ENCODE measurements at regions not wholly inside any gene's neighbourhood (a gene's known extent, or its start where the extent isn't known, plus 50 kb on each side); places are given as distances from the start of the nearest gene placed in this dataset.

DNA sequence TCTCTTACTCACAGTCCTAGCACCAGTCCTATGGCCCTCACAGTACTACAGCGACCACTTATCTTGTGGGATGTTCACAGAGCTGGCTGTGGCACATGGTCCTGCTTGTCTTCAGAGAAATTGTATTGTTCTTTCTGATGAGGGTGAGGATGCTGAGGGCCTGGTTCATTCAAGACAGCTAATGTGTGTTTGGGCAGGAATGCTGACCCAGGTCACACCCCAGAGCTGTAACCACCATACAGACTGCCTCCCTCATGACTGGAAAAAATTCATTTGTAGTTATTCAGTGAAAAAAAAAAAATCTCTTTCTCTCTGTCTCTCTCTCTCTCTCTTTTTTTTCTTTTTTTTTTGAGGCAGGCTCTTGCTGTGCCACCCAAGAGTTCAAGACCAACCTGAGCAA is 83.5 kb downstream of the KLF6 start:
- Mint-ChIP-seq H3K27me3 (peaks cover 4% of the 10 kb centered on the region), H3K27ac (no peak overlapping the region), H3K4me3 (no peak overlapping the region), H3K9me3 (no peaks in the 10 kb centered on the region), H3K4me1 (peaks cover 0 to 3% (median 1%) of the 10 kb centered on the region in 3 donors), H3K36me3 (no peaks in the 10 kb centered on the region)

DNA sequence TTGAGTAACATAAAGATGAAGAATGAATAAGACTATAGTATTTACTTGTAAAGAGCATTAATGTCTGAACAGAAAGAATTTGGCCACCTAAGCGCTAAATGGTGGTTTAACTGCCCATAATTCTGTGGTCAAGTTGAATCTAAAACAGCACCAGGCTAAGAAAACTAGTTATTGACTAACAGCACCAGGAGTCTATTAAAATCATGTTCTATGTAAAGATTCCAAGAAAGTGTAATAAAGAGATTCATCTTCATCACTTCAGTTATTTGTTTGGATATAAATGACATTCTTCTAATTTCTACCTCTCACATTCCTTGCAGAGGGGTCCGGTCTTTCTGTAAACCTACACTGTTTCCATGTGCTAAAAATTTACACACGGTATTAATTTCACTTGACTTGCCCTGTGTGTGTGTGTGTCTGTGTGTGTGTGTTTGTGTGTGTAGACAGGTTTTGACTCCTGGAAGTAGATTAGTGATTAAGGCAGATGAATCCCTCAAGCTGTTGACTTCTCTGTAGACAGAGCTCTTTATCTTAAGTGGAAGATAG is 84.4 kb downstream of the KLF6 start:
- H3K9me3 Mint-ChIP-seq = no peaks in the 10 kb centered on the region
- H3K4me1 Mint-ChIP-seq = peaks cover 0 to 3% (median 1%) of the 10 kb centered on the region in 3 donors
- H3K36me3 Mint-ChIP-seq = no peaks in the 10 kb centered on the region
- no peak overlapping the region for H3K4me3 Mint-ChIP-seq
- no peak overlapping the region for H3K27ac Mint-ChIP-seq
- H3K27me3 Mint-ChIP-seq = peaks cover 4% of the 10 kb centered on the region

- Mint-ChIP-seq H3K36me3 (no peaks in the 10 kb centered on the region), H3K27me3 (peaks cover under 1% of the 10 kb centered on the region), H3K4me3 (no peak overlapping the region), H3K9me3 (no peaks in the 10 kb centered on the region), H3K4me1 (peaks cover 0 to 1% (median 0%) of the 10 kb centered on the region in 3 donors), H3K27ac (no peak overlapping the region)
Measured at GRCh38 chr10:3699916-3700315, 85.1 kb downstream of the KLF6 start.

- Mint-ChIP-seq H3K4me1 (peaks cover 0 to 1% (median 0%) of the 10 kb centered on the region in 3 donors), H3K27me3 (no peaks in the 10 kb centered on the region), H3K27ac (no peak overlapping the region), H3K36me3 (no peaks in the 10 kb centered on the region), H3K4me3 (no peak overlapping the region), H3K9me3 (no peaks in the 10 kb centered on the region)
Measured at GRCh38 chr10:3698312-3698711, 86.7 kb downstream of the KLF6 start.

DNA sequence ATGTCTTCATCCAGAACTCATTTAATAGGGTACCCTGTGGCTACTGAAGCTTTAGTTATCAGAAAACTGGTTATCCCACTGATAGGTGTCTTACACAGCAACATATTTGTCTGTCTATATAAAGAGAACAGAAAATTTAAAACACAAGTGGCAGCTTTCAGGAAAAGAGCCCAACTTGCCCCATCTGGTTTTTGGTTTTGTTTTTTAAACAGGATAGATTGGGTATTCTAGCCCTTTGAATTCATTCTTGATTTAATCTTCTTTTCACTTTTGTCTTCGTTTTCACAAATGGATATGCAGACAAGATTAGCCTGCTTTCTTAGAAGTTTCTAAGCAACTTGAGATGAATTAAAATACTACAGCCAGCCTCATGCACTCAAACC is 91.3 kb downstream of the KLF6 start:
- no peak overlapping the region for H3K4me3 Mint-ChIP-seq
- no peak overlapping the region for H3K27ac Mint-ChIP-seq
- peaks cover 0 to 2% (median 0%) of the 10 kb centered on the region in 3 donors for H3K4me1 Mint-ChIP-seq
- no peaks in the 10 kb centered on the region for H3K27me3 Mint-ChIP-seq
- peaks cover 3% of the 10 kb centered on the region for H3K36me3 Mint-ChIP-seq
- no peaks in the 10 kb centered on the region for H3K9me3 Mint-ChIP-seq

- no peaks in the 10 kb centered on the region for H3K27me3 Mint-ChIP-seq
- H3K9me3 Mint-ChIP-seq = no peaks in the 10 kb centered on the region
- H3K4me3 Mint-ChIP-seq = no peak overlapping the region
- no peak overlapping the region for H3K27ac Mint-ChIP-seq
- H3K4me1 Mint-ChIP-seq = peaks cover 0 to 2% (median 0%) of the 10 kb centered on the region in 3 donors
- peaks cover 3% of the 10 kb centered on the region for H3K36me3 Mint-ChIP-seq
Measured at GRCh38 chr10:3693022-3693697, 91.8 kb downstream of the KLF6 start.

GRCh38 chr10:3692387-3692999 is 92.5 kb downstream of the KLF6 start:
- peaks cover 3% of the 10 kb centered on the region for H3K36me3 Mint-ChIP-seq
- H3K27ac Mint-ChIP-seq = no peak overlapping the region
- H3K9me3 Mint-ChIP-seq = no peaks in the 10 kb centered on the region
- peaks cover 0 to 2% (median 0%) of the 10 kb centered on the region in 3 donors for H3K4me1 Mint-ChIP-seq
- no peaks in the 10 kb centered on the region for H3K27me3 Mint-ChIP-seq
- H3K4me3 Mint-ChIP-seq = no peak overlapping the region

DNA sequence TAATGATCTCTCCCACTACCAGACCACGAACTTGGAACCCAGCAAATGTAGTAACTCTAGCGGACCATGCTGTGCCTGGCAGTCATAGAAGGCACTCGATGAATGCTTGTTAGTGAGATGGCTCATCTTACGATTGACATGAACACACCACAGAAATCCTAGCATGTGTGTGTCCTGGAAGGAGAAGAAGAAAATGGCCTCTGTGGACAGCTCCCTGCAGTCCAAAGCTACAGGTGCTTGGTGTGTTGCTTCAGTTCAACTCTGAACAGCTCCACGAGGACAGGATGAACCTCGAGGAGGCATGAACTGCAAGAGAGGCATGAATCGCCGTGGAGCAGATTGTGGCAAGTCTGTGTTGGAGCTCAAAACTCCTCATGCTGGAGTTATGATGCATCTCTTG is 93.5 kb downstream of the KLF6 start:
- Mint-ChIP-seq H3K4me3 (no peak overlapping the region), H3K9me3 (no peaks in the 10 kb centered on the region), H3K27ac (no peak overlapping the region), H3K36me3 (peaks cover 3% of the 10 kb centered on the region), H3K27me3 (no peaks in the 10 kb centered on the region), H3K4me1 (peaks cover 0 to 2% (median 0%) of the 10 kb centered on the region in 3 donors)

- Mint-ChIP-seq H3K9me3 (no peaks in the 10 kb centered on the region), H3K36me3 (peaks cover 3% of the 10 kb centered on the region), H3K27me3 (no peaks in the 10 kb centered on the region), H3K4me3 (no peak overlapping the region), H3K27ac (no peak overlapping the region), H3K4me1 (peaks cover 0 to 2% (median 0%) of the 10 kb centered on the region in 3 donors)
Measured at GRCh38 chr10:3689871-3690510, 95.0 kb downstream of the KLF6 start.

DNA sequence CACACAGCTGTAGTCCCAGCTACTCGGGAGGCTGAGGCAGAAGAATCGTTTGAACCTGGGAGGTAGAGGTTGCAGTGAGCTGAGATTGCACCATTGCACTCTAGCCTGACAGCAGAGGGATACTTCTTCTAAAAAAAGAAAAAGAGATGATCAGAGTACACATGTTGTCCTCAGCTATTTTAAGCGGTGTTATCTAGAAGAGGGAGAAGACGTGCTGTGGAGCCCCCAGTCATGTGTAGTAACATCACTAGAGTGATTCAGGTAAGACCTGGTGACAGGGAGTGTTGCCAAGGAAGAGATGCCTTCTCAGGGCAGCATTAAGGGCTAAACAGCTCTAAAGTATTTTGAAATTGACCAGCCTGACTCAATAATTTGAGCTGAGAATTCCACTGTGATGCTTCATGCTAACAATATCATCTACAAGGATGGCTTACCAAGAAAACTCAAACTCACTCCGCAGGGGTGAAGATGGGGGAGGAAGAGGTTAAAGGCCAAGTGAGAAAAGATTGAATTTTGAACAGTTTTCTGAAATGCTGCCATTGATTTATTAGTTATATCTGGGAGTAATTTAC is 97.4 kb downstream of the KLF6 start:
- Mint-ChIP-seq H3K4me1 (peaks cover 0 to 2% (median 0%) of the 10 kb centered on the region in 3 donors), H3K9me3 (no peaks in the 10 kb centered on the region), H3K36me3 (peaks cover 3% of the 10 kb centered on the region), H3K27me3 (no peaks in the 10 kb centered on the region), H3K27ac (no peak overlapping the region), H3K4me3 (no peak overlapping the region)

DNA sequence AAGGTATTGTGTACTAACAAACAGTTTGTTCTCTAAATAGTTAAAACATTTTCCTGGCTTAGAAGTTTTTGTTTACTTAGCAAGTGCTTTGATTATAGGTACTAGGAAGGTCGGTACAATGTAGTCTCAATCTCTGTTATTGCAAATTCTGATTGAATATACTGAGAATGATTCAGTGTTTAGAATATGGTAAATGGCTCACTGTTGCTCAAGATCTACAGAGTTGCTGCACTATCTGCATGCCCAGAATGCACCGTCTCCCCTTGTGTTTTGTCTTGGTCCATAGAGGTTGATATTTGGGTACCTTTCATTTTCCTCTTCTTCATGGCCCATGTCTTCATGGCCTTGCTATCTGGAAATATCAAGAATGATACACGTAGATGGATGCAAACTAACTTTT is 99.6 kb downstream of the KLF6 start:
- no peaks in the 10 kb centered on the region for H3K4me1 Mint-ChIP-seq
- H3K36me3 Mint-ChIP-seq = peaks cover 3% of the 10 kb centered on the region
- H3K27ac Mint-ChIP-seq = no peak overlapping the region
- no peaks in the 10 kb centered on the region for H3K9me3 Mint-ChIP-seq
- no peaks in the 10 kb centered on the region for H3K27me3 Mint-ChIP-seq
- H3K4me3 Mint-ChIP-seq = no peak overlapping the region

DNA sequence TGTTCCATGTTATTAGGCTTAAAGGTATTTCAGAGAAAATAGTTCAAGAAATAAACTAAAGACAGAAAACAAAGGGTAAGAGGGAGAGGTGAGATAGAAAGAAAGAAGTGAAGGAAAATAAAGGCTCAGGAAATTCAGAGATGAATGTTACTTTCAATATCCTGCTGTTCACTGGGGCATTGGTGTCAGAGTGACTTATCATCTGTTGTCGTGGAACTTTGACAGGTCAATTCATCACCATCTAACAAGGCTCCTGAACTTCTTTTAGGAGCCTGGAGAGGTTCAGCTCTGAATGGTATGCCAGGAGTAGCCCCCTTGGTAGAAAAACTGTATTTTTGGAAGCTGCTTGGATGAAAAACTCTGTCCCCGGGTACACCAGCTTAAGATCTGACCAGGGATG is 100.1 kb downstream of the KLF6 start:
- peaks cover 1% of the 10 kb centered on the region for H3K36me3 Mint-ChIP-seq
- H3K27me3 Mint-ChIP-seq = no peaks in the 10 kb centered on the region
- no peaks in the 10 kb centered on the region for H3K9me3 Mint-ChIP-seq
- no peak overlapping the region for H3K4me3 Mint-ChIP-seq
- no peak overlapping the region for H3K27ac Mint-ChIP-seq
- no peaks in the 10 kb centered on the region for H3K4me1 Mint-ChIP-seq

- H3K4me1 Mint-ChIP-seq = no peaks in the 10 kb centered on the region
- no peak overlapping the region for H3K27ac Mint-ChIP-seq
- H3K27me3 Mint-ChIP-seq = no peaks in the 10 kb centered on the region
- no peaks in the 10 kb centered on the region for H3K36me3 Mint-ChIP-seq
- no peaks in the 10 kb centered on the region for H3K9me3 Mint-ChIP-seq
- H3K4me3 Mint-ChIP-seq = no peak overlapping the region
Measured at GRCh38 chr10:3683560-3683959, 101.4 kb downstream of the KLF6 start.

DNA sequence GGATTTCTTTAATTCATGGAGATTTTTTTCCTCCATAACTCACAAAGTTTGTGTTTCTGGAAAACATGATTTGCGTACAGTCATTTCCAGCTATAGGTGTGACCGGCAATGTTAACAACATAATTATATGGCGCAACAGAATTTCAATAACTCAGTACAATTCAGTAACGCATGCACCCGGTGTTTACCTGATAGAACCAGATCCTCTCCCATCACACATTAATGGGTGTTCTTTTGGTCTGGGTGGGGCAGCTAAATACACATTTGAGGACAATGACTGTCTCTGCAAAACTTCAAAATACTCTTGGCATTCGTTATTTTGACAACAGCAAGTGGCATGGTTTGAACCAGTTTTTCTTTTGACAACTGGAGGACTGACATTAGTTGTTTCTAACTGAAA is 102.3 kb downstream of the KLF6 start:
- H3K4me1 Mint-ChIP-seq = peaks cover 0 to 2% (median 0%) of the 10 kb centered on the region in 3 donors
- no peak overlapping the region for H3K27ac Mint-ChIP-seq
- H3K27me3 Mint-ChIP-seq = no peaks in the 10 kb centered on the region
- no peaks in the 10 kb centered on the region for H3K9me3 Mint-ChIP-seq
- H3K36me3 Mint-ChIP-seq = no peaks in the 10 kb centered on the region
- no peak overlapping the region for H3K4me3 Mint-ChIP-seq
